Natural killer cell (primary cell): ENCODE measurements at regions not wholly inside any gene's neighbourhood (a gene's known extent, or its start where the extent isn't known, plus 50 kb on each side); places are given as distances from the start of the nearest gene placed in this dataset.

Experiments used
- ATAC-seq, 3 donors: fragments of 150-1000 bp in 2 of 3; fragments of 200-7000 bp in 1 of 3; cut with Tn5 transposase; 1 replicate in 1 of 3; 2 replicates in 2 of 3; pipeline ENCODE4 v1.10.0; 2021; ENCODE audit warnings: mild to moderate bottlenecking in 2 of 3, moderate library complexity in 2 of 3
- DNase-seq, 2 donors: peaks; one replicate each; pipeline versions ENCODE4 v3.0.0 to v3.0.0-alpha.2; 2013 to 2021; ENCODE audit warnings: mixed read lengths in 1 of 2
- H3K27ac ChIP-seq: one replicate; pipeline ENCODE4 v1.5.1; 2013; ENCODE audit warnings: mild to moderate bottlenecking, low read length
- H3K27me3 ChIP-seq: one replicate; pipeline ENCODE4 v1.6.1; 2013; ENCODE audit warnings: low read length; ENCODE audit not compliant: control insufficient read depth, insufficient read depth
- H3K36me3 ChIP-seq: one replicate; pipeline ENCODE4 v1.6.1; 2013; ENCODE audit warnings: low read length; ENCODE audit not compliant: control insufficient read depth, insufficient read depth
- H3K4me1 ChIP-seq: one replicate; pipeline ENCODE4 v1.6.1; 2013; ENCODE audit warnings: low read length; ENCODE audit not compliant: control insufficient read depth, insufficient read depth
- H3K4me3 ChIP-seq: one replicate; pipeline ENCODE4 v1.5.1; 2013; ENCODE audit warnings: low read length
- H3K9me3 ChIP-seq: one replicate; pipeline ENCODE4 v1.6.1; 2013; ENCODE audit warnings: low read length; ENCODE audit not compliant: control insufficient read depth, insufficient read depth
- H3K27ac Mint-ChIP-seq, 2 donors: one replicate each; pipeline ENCODE4 v1.8.0; 2022; ENCODE audit warnings: mild to moderate bottlenecking in 2 of 2, mixed read lengths in 2 of 2, moderate library complexity in 1 of 2
- H3K27me3 Mint-ChIP-seq, 2 donors: one replicate each; pipeline ENCODE4 v1.8.0; 2022; ENCODE audit warnings: low read depth in 2 of 2, mixed read lengths in 2 of 2
- H3K36me3 Mint-ChIP-seq: one replicate; pipeline ENCODE4 v1.8.0; 2022; ENCODE audit warnings: mixed read lengths
- H3K4me1 Mint-ChIP-seq, 2 donors: one replicate each; pipeline ENCODE4 v1.8.0; 2022; ENCODE audit warnings: mixed read lengths in 2 of 2
- H3K4me3 Mint-ChIP-seq: one replicate; pipeline ENCODE4 v1.8.0; 2022; ENCODE audit warnings: mild to moderate bottlenecking, moderate library complexity, mixed read lengths
- H3K9me3 Mint-ChIP-seq, 2 donors: one replicate each; pipeline ENCODE4 v1.8.0; 2022; ENCODE audit warnings: mixed read lengths in 2 of 2
- WGBS: methylation state at CpG from one replicate; pipeline ENCODE4 v1.1.7; 2013; ENCODE audit warnings: missing lambda C conversion rate; ENCODE audit not compliant: insufficient coverage; 5-methylcytosine and 5-hydroxymethylcytosine counted together
- intact Hi-C: fragments of 100-400 bp; cut with micrococcal nuclease; formaldehyde crosslinking; loops from one replicate; pipeline ENCODE4 v1.14.2; 2022
- TF ChIP-seq, protein P1 (sequence below): fragments of 200-600 bp; IDR thresholded peaks from one replicate; pipeline ENCODE4 v1.8.0; 2022; ENCODE audit warnings: antibody characterized with exemption

DNA sequence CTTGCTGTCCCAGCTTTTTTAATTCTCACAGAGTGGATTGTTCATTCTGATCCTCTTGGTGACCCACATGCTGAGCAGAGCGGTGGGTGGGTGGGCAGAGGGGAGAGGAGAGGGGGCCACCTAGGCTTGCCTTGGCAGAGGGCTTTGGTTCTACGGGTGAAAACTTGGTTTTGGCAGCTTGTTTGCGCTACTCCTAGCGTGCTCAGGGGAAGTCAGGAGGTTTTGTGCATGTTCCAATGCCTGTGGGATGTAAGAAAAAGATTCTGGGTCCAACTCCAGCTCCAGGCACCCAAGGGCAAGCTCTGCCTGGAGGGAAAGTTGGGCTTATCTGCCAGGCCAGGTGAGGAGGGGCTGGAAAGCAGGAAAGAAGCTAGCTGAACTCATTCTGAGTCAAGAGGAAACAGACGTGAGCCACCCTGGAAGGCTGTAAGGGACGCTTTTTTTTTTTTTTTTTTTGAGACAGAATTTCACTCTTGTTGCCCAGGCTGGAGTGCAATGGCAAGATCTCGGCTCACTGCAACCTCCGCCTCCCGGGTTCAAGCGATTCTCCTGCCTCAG, 169.1 kb downstream of the WSCD1 start:
- no peaks in the 10 kb centered on the region for H3K36me3 ChIP-seq
- no peak overlapping the region for H3K27ac ChIP-seq
- Mint-ChIP-seq H3K27me3 (peaks cover 7 to 16% of the 10 kb centered on the region in 2 donors), H3K36me3 (no peaks in the 10 kb centered on the region), H3K4me3 (no peak overlapping the region), H3K27ac (no peak overlapping the region), H3K4me1 (no peaks in the 10 kb centered on the region), H3K9me3 (no peaks in the 10 kb centered on the region)
- H3K27me3 ChIP-seq = peaks cover 2% of the 10 kb centered on the region
- no peak overlapping the region for H3K4me3 ChIP-seq
- no peaks in the 10 kb centered on the region for H3K4me1 ChIP-seq
- intact Hi-C loops = no loop called here
- no peak for ATAC-seq
- WGBS = 47% methylated on average over 6 of the region's 10 CpGs
- TF ChIP-seq, protein P1, sequence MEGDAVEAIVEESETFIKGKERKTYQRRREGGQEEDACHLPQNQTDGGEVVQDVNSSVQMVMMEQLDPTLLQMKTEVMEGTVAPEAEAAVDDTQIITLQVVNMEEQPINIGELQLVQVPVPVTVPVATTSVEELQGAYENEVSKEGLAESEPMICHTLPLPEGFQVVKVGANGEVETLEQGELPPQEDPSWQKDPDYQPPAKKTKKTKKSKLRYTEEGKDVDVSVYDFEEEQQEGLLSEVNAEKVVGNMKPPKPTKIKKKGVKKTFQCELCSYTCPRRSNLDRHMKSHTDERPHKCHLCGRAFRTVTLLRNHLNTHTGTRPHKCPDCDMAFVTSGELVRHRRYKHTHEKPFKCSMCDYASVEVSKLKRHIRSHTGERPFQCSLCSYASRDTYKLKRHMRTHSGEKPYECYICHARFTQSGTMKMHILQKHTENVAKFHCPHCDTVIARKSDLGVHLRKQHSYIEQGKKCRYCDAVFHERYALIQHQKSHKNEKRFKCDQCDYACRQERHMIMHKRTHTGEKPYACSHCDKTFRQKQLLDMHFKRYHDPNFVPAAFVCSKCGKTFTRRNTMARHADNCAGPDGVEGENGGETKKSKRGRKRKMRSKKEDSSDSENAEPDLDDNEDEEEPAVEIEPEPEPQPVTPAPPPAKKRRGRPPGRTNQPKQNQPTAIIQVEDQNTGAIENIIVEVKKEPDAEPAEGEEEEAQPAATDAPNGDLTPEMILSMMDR = no peak
- DNase-seq = no peak
- no peaks in the 10 kb centered on the region for H3K9me3 ChIP-seq

DNA sequence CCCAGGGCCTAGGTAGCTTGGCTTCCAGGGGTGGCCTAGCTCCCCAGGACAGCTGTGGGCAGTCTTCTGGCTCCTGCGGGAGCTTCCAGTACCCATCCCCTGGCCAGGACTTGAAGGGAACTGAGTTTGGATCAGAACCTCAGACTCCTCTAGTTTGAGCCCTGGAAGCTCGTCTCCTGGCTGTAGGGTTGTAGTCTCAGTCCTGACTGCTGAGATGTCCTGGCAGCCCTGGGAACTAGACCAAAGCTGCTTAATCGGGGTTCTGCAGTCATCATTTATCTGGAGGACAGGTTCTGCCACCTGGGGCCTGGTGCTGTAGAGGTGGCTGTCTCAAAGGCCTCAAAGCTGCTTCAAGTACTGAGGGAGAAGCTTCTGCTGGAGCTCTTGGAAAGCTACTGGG, 163.7 kb downstream of the WSCD1 start:
- no peaks in the 10 kb centered on the region for H3K9me3 ChIP-seq
- H3K36me3 ChIP-seq = no peaks in the 10 kb centered on the region
- intact Hi-C loops = no loop called here
- DNase-seq = no peak
- 79% methylated on average over 3 of the region's 3 CpGs for WGBS
- H3K27ac Mint-ChIP-seq = no peak overlapping the region
- H3K36me3 Mint-ChIP-seq = no peaks in the 10 kb centered on the region
- peaks cover 0 to 3% of the 10 kb centered on the region in 2 donors for H3K27me3 Mint-ChIP-seq
- TF ChIP-seq, protein P1 = no peak
- no peaks in the 10 kb centered on the region for H3K9me3 Mint-ChIP-seq
- H3K4me3 ChIP-seq = no peak overlapping the region
- no peaks in the 10 kb centered on the region for H3K4me1 Mint-ChIP-seq
- ATAC-seq = peak in 1 of 3 donors; percentile 4
- peaks cover 2% of the 10 kb centered on the region for H3K27me3 ChIP-seq
- no peak overlapping the region for H3K27ac ChIP-seq
- H3K4me1 ChIP-seq = no peaks in the 10 kb centered on the region
- no peak overlapping the region for H3K4me3 Mint-ChIP-seq

DNA sequence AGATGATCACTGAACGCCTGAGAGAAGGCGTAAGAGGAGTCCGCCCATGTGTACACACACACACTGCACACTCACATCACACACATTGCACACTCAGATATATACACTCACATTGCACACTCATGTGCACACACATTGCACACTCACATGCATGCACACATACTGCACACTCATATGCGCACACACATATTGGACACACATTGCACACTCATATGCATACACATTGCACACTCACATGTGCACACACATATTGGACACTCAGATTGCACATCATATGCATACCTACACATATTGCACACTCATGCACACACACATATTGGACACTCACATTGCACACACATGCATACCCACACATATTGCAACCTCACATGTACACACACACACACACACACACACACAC, 163.2 kb downstream of the WSCD1 start:
- Mint-ChIP-seq H3K9me3 (no peaks in the 10 kb centered on the region), H3K27ac (no peak overlapping the region), H3K4me3 (no peak overlapping the region), H3K4me1 (no peaks in the 10 kb centered on the region), H3K36me3 (no peaks in the 10 kb centered on the region), H3K27me3 (peaks cover 0 to under 1% of the 10 kb centered on the region in 2 donors)
- WGBS = 68% methylated on average over 4 of the region's 4 CpGs
- Histone ChIP-seq H3K27me3 (peaks cover 2% of the 10 kb centered on the region), H3K4me1 (no peaks in the 10 kb centered on the region), H3K27ac (no peak overlapping the region), H3K36me3 (no peaks in the 10 kb centered on the region), H3K9me3 (no peaks in the 10 kb centered on the region), H3K4me3 (no peak overlapping the region)
- DNase-seq (no peak), ATAC-seq (peak in 1 of 3 donors; percentile 29)
- intact Hi-C loops = no loop called here
- TF ChIP-seq, protein P1 = no peak

DNA sequence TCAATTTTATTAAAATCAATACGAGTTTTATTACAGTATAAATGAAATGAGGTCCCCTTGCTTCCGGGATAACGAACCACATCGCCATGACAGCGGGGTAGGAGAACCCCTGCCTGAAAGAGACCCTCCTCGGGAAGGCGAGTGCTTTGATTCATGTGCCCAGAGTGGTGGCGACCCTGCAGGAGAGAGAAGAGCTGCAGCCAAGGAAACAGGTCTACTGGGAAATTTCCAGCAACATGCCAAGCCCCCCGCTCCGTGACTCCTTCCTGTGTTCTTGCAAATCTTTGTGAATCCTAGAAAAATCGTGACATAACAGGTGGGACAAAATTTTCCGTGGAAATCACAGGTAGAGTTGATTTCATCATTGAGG, 162.5 kb downstream of the WSCD1 start:
- H3K27ac ChIP-seq = no peak overlapping the region
- DNase-seq (no peak), ATAC-seq (no peak)
- Mint-ChIP-seq H3K4me3 (no peak overlapping the region), H3K9me3 (no peaks in the 10 kb centered on the region), H3K27ac (no peak overlapping the region), H3K36me3 (no peaks in the 10 kb centered on the region), H3K4me1 (no peaks in the 10 kb centered on the region), H3K27me3 (no peaks in the 10 kb centered on the region)
- H3K4me1 ChIP-seq = no peaks in the 10 kb centered on the region
- no peaks in the 10 kb centered on the region for H3K9me3 ChIP-seq
- H3K4me3 ChIP-seq = no peak overlapping the region
- 78% methylated on average over 12 of the region's 12 CpGs for WGBS
- TF ChIP-seq, protein P1 = no peak
- intact Hi-C loops = no loop called here
- no peaks in the 10 kb centered on the region for H3K36me3 ChIP-seq
- H3K27me3 ChIP-seq = peaks cover 2% of the 10 kb centered on the region
